HFFc6 (cell line): ENCODE measurements at regions not wholly inside any gene's neighbourhood (a gene's known extent, or its start where the extent isn't known, plus 50 kb on each side); places are given as distances from the start of the nearest gene placed in this dataset.

Experiments used
- DNase-seq: peaks from one replicate; pipeline ENCODE4 v3.0.0-alpha.2; 2018
- H3K27ac Mint-ChIP-seq: 2 replicates; pipeline ENCODE4 v1.8.0; 2020; ENCODE audit warnings: mild to moderate bottlenecking, mixed read lengths
- H3K27me3 Mint-ChIP-seq: 2 replicates; pipeline ENCODE4 v1.8.0; 2021; ENCODE audit warnings: mild to moderate bottlenecking, moderate library complexity, mixed read lengths; ENCODE audit not compliant: insufficient read depth
- H3K36me3 Mint-ChIP-seq: 2 replicates; pipeline ENCODE4 v1.8.0; 2021; ENCODE audit warnings: low read depth, mixed read lengths
- H3K4me1 Mint-ChIP-seq: 2 replicates; pipeline ENCODE4 v1.8.0; 2020; ENCODE audit warnings: low read depth, mixed read lengths
- H3K4me3 Mint-ChIP-seq: 2 replicates; pipeline ENCODE4 v1.8.0; 2020; ENCODE audit warnings: mild to moderate bottlenecking, moderate library complexity, mixed read lengths
- H3K9me3 Mint-ChIP-seq: 2 replicates; pipeline ENCODE4 v1.8.0; 2020; ENCODE audit warnings: mild to moderate bottlenecking, mixed read lengths
- TF ChIP-seq, protein P1 (sequence below): fragments of 200-600 bp; sonication (generic); IDR thresholded peaks from 2 replicates; pipeline ENCODE4 v1.5.0; 2021; ENCODE audit warnings: antibody characterized with exemption, mild to moderate bottlenecking

DNA sequence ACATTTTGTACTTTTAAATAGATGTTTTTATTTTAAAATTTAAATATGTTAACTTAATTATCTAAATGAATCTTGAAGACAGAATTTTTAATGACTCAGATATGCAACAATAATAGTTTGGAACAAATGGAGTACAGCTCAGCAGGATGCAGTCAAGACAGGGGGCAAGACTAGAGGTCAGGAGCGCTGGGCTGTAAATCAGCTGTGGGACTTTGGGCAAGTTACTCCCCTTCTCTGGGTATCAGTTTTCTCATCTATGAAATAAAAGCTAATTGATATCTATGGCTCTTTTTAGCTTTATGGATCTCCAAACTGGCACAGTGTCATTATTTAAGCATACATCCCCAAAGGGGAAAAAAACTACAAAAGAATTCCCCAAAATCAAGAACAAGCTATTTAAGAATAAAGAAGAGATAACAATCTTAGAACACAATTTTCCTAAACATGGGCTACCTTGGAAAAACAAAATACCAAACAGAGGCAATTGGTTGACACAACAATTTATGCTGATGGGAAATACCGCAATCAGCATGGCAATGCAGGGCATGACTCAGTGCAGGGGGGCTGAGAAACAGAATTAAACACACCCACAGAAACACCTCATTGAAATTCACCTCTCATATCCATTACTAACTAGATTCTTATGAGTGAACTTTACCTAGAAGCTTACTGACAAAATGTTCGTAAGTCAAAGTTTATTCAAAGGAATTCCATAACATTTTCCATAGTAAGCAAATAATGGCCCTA, 188.2 kb downstream of the SIM1 start:
- no peak for DNase-seq
- H3K27ac Mint-ChIP-seq, result no peak overlapping the region

DNA sequence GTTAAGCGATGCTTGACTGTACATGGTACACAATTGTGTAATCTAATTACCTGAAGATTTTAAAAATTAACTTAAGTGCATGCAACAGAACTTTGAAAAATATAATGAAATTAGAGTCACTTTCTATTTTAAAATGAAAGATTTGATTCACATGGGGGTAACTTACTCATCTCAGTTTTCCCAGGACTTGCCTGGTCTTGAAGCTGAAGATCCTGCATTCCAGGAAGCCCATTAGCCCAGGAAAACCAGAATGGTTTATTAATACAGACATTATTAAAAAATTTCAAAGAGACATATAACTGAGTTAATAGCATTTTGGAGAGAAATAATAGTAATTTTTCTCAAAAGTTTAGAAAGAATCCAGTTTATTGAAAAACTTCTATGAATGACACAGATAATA, 190.6 kb downstream of the SIM1 start:
- Mint-ChIP-seq H3K4me3 (no peak overlapping the region), H3K27me3 (no peaks in the 10 kb centered on the region), H3K27ac (no peak overlapping the region), H3K36me3 (peaks cover 4% of the 10 kb centered on the region; the same call in 1 of the 2 replicates), H3K4me1 (peaks cover 30% of the 10 kb centered on the region), H3K9me3 (no peaks in the 10 kb centered on the region)
- DNase-seq, result no peak
- TF ChIP-seq, protein P1, sequence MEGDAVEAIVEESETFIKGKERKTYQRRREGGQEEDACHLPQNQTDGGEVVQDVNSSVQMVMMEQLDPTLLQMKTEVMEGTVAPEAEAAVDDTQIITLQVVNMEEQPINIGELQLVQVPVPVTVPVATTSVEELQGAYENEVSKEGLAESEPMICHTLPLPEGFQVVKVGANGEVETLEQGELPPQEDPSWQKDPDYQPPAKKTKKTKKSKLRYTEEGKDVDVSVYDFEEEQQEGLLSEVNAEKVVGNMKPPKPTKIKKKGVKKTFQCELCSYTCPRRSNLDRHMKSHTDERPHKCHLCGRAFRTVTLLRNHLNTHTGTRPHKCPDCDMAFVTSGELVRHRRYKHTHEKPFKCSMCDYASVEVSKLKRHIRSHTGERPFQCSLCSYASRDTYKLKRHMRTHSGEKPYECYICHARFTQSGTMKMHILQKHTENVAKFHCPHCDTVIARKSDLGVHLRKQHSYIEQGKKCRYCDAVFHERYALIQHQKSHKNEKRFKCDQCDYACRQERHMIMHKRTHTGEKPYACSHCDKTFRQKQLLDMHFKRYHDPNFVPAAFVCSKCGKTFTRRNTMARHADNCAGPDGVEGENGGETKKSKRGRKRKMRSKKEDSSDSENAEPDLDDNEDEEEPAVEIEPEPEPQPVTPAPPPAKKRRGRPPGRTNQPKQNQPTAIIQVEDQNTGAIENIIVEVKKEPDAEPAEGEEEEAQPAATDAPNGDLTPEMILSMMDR, result no peak

More for the DNA sequence above, 188.2 kb downstream of the SIM1 start:
- peaks cover 18% of the 10 kb centered on the region for H3K4me1 Mint-ChIP-seq
- no peaks in the 10 kb centered on the region for H3K36me3 Mint-ChIP-seq
- no peaks in the 10 kb centered on the region for H3K27me3 Mint-ChIP-seq
- no peak overlapping the region for H3K4me3 Mint-ChIP-seq
- H3K9me3 Mint-ChIP-seq, result no peaks in the 10 kb centered on the region
- TF ChIP-seq, protein P1, result no peak

DNA sequence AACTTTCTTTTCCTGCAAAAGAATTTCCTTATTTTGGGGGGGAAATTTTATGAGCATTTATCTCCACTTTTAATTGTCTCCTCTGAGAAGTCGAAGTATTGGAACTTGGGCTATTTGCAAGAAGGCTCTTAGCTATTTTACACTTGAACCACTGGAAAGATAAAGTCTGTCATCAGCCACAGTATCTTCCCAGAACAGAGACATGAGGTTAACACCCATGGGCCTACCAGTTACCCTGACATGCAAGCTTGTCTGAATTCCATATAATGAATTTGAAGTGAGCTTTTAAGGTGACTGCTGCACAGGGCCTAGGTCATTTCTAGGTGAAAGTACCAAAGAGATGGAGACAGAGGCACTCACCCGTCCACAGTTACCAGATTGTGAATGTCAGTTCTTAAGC, 193.1 kb downstream of the SIM1 start:
- DNase-seq, result no peak
- TF ChIP-seq, protein P1, result no peak
- no peaks in the 10 kb centered on the region for H3K27me3 Mint-ChIP-seq
- no peak overlapping the region for H3K27ac Mint-ChIP-seq
- no peak overlapping the region for H3K4me3 Mint-ChIP-seq
- peaks cover 4% of the 10 kb centered on the region; the same call in 1 of the 2 replicates for H3K36me3 Mint-ChIP-seq
- peaks cover 53% of the 10 kb centered on the region for H3K4me1 Mint-ChIP-seq
- H3K9me3 Mint-ChIP-seq, result no peaks in the 10 kb centered on the region

DNA sequence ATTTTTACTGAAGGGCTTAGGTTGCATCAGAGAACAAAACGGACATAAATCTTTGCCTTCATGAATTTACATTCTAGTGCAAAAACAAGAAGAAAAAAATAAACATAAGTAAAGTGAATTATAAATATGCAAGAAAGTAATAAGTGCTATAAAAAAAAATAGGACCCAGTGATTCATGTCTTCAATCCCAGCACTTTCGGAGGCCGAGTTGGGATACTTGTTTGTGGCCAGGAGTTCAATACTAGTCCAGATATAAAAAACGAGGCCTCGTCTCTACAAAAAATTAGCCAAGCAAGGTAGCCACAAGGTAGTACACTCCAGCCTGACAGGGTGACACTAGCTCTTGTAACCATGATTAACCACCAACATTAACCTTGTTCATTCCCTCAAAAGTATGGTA, 193.5 kb downstream of the SIM1 start:
- peaks cover 4% of the 10 kb centered on the region; the same call in 1 of the 2 replicates for H3K36me3 Mint-ChIP-seq
- H3K27me3 Mint-ChIP-seq, result no peaks in the 10 kb centered on the region
- peaks cover 53% of the 10 kb centered on the region for H3K4me1 Mint-ChIP-seq

DNA sequence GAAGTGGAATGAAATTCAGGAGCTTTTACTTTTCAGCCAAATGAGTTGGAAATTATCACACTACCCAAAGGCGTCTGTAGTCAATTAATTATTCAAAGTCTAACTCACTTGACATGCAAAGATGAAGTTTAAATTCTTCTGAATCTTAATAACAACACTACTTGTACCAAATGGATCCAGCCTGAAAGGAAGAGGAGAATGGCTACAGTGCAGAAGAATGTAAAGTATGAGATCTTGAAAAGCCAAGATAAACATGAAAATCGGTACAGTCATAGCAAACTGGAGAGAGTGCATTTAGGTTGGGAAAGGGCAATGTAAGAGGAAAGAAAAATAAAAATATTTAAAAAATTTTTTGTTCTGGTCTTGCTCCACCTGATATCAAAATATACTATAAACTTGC, 195.5 kb downstream of the SIM1 start:
- H3K4me3 Mint-ChIP-seq, result peak overlapping the region; percentile 68
- peaks cover 4% of the 10 kb centered on the region; the same call in 1 of the 2 replicates for H3K36me3 Mint-ChIP-seq
- peak overlapping the region; percentile 58; the same call in 1 of the 2 replicates for H3K27ac Mint-ChIP-seq
- DNase-seq, result peak; percentile 63
- H3K27me3 Mint-ChIP-seq, result no peaks in the 10 kb centered on the region
- H3K4me1 Mint-ChIP-seq, result peaks cover 66% of the 10 kb centered on the region
- TF ChIP-seq, protein P1, result no peak
- no peaks in the 10 kb centered on the region for H3K9me3 Mint-ChIP-seq

More for the DNA sequence above, 193.5 kb downstream of the SIM1 start:
- DNase-seq, result no peak
- H3K9me3 Mint-ChIP-seq, result no peaks in the 10 kb centered on the region
- H3K4me3 Mint-ChIP-seq, result no peak overlapping the region
- TF ChIP-seq, protein P1, result no peak
- H3K27ac Mint-ChIP-seq, result no peak overlapping the region
